ENCODE measurements at regions not wholly inside any gene's neighbourhood (a gene's known extent, or its start where the extent isn't known, plus 50 kb on each side); places are given as distances from the start of the nearest gene placed in this dataset.

GRCh38 chr1:208503787-208504186, 259.6 kb upstream of the PLXNA2 start:
- H3K27ac ChIP-seq: no peak overlapping the region
- H3K36me3 ChIP-seq (ENCODE audit: low read depth): no peaks in the 10 kb centered on the region
- H3K4me1 ChIP-seq (replicated peaks; ENCODE audit: insufficient read depth): no peaks in the 10 kb centered on the region
- H3F3A ChIP-seq (ENCODE audit: insufficient read depth, low read depth): no peaks in the 10 kb centered on the region
- ChIA-PET CTCF (no interaction called here), POLR2A (ENCODE audit: unreplicated experiment) (no interaction called here)
- H2AFZ ChIP-seq: no peak overlapping the region
- no peak overlapping the region for H3K4me3 ChIP-seq
- intact Hi-C loops (cut with micrococcal nuclease; ENCODE audit: unreplicated experiment): no loop called here
- H3K79me2 ChIP-seq (ENCODE audit: low read depth): no peaks in the 10 kb centered on the region
- H3K9me2 ChIP-seq (ENCODE audit: insufficient read depth): no peaks in the 10 kb centered on the region
- no TSS peak for BruUV-seq (replicated peaks)
- TF ChIP-seq, protein P1, sequence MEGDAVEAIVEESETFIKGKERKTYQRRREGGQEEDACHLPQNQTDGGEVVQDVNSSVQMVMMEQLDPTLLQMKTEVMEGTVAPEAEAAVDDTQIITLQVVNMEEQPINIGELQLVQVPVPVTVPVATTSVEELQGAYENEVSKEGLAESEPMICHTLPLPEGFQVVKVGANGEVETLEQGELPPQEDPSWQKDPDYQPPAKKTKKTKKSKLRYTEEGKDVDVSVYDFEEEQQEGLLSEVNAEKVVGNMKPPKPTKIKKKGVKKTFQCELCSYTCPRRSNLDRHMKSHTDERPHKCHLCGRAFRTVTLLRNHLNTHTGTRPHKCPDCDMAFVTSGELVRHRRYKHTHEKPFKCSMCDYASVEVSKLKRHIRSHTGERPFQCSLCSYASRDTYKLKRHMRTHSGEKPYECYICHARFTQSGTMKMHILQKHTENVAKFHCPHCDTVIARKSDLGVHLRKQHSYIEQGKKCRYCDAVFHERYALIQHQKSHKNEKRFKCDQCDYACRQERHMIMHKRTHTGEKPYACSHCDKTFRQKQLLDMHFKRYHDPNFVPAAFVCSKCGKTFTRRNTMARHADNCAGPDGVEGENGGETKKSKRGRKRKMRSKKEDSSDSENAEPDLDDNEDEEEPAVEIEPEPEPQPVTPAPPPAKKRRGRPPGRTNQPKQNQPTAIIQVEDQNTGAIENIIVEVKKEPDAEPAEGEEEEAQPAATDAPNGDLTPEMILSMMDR (conservative IDR thresholded peaks at IDR 0.05): no peak
- TF ChIP-seq EZH2 (IDR thresholded peaks at IDR 0.05; ENCODE audit: low read depth): no peak
- no peak for DNase-seq
- H3K9me3 ChIP-seq (ENCODE audit: insufficient read depth, low read depth): no peaks in the 10 kb centered on the region
- H3K4me2 ChIP-seq: no peak overlapping the region
- no peaks in the 10 kb centered on the region for H4K20me1 ChIP-seq (ENCODE audit: insufficient read depth)
- H3K27me3 ChIP-seq (ENCODE audit: insufficient read depth, low read depth): peaks cover 40% of the 10 kb centered on the region

DNA sequence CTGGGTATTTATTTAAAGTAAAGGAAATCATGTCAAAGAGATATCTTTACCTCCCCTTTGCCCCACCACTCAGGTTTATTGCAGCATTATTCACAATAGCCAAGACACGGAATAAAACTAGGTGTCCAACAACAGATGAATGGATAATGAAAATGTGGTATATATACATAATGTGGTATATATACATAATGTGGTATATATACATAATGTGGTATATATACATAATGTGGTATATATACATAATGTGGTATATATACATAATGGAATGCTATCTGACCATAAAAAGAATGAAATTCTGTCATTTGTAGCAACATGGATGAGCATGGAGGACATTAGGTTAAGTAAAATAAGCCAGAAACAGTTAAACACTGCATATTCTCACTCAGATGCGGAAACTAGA, 262.6 kb upstream of the PLXNA2 start:
- no peak for TF ChIP-seq EZH2 (IDR thresholded peaks at IDR 0.05; ENCODE audit: low read depth)
- TF ChIP-seq, protein P1 (conservative IDR thresholded peaks at IDR 0.05): no peak

DNA sequence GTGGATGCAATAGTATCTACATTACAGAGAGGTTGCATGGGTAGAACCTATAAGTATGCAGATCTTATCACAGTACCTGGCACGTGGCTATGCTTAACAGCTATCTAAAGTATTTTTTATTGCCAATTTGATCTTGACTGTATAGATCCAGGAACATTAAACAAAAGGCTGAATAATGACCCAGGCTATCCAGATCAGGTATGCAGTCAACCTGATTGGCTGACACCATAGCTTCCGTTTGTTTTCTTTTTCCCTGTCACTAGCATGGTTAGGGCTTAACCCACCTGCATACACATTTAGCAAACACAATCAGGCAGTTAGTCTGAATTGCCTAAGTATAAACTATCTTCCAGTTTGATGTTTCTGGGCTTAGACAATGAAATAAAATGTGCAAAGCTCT, 264.9 kb upstream of the PLXNA2 start:
- no peak for TF ChIP-seq EZH2 (IDR thresholded peaks at IDR 0.05; ENCODE audit: low read depth)
- TF ChIP-seq, protein P1 (conservative IDR thresholded peaks at IDR 0.05): no peak
- intact Hi-C loops (cut with micrococcal nuclease; ENCODE audit: unreplicated experiment): no loop called here
- Histone ChIP-seq H3K4me3 (no peak overlapping the region), H3K79me2 (ENCODE audit: low read depth) (no peaks in the 10 kb centered on the region), H2AFZ (no peak overlapping the region), H3K36me3 (ENCODE audit: low read depth) (no peaks in the 10 kb centered on the region), H3K9me3 (ENCODE audit: insufficient read depth, low read depth) (no peaks in the 10 kb centered on the region), H3K27ac (no peak overlapping the region), H3K4me1 (replicated peaks; ENCODE audit: insufficient read depth) (no peaks in the 10 kb centered on the region), H3F3A (ENCODE audit: insufficient read depth, low read depth) (no peaks in the 10 kb centered on the region), H3K27me3 (ENCODE audit: insufficient read depth, low read depth) (peaks cover 20% of the 10 kb centered on the region; the same call in 1 of the 2 replicates), H3K4me2 (no peak overlapping the region), H3K9me2 (ENCODE audit: insufficient read depth) (no peaks in the 10 kb centered on the region), H4K20me1 (ENCODE audit: insufficient read depth) (no peaks in the 10 kb centered on the region)
- ChIA-PET CTCF (no interaction called here), POLR2A (ENCODE audit: unreplicated experiment) (no interaction called here)
- no peak for DNase-seq
- BruUV-seq (replicated peaks): no TSS peak

More for the DNA sequence above, 262.6 kb upstream of the PLXNA2 start:
- H3K4me3 ChIP-seq: no peak overlapping the region
- H2AFZ ChIP-seq: no peak overlapping the region
- intact Hi-C loops (cut with micrococcal nuclease; ENCODE audit: unreplicated experiment): no loop called here
- no peaks in the 10 kb centered on the region for H3K79me2 ChIP-seq (ENCODE audit: low read depth)
- no peaks in the 10 kb centered on the region for H3K4me1 ChIP-seq (replicated peaks; ENCODE audit: insufficient read depth)
- no peaks in the 10 kb centered on the region for H3F3A ChIP-seq (ENCODE audit: insufficient read depth, low read depth)
- no peak overlapping the region for H3K4me2 ChIP-seq
- no peaks in the 10 kb centered on the region for H3K9me2 ChIP-seq (ENCODE audit: insufficient read depth)
- DNase-seq: no peak
- no TSS peak for BruUV-seq (replicated peaks)
- no peaks in the 10 kb centered on the region for H3K9me3 ChIP-seq (ENCODE audit: insufficient read depth, low read depth)
- POLR2A ChIA-PET (ENCODE audit: unreplicated experiment): no interaction called here
- CTCF ChIA-PET: no interaction called here
- no peaks in the 10 kb centered on the region for H3K36me3 ChIP-seq (ENCODE audit: low read depth)
- peaks cover 34% of the 10 kb centered on the region for H3K27me3 ChIP-seq (ENCODE audit: insufficient read depth, low read depth)
- no peak overlapping the region for H3K27ac ChIP-seq
- no peaks in the 10 kb centered on the region for H4K20me1 ChIP-seq (ENCODE audit: insufficient read depth)

Data from PC-9 (cell line).